IMR-90 (cell line): ENCODE measurements at regions not wholly inside any gene's neighbourhood (a gene's known extent, or its start where the extent isn't known, plus 50 kb on each side); places are given as distances from the start of the nearest gene placed in this dataset.

ENCODE experiments used
- ATAC-seq: fragments of 200-7000 bp; cut with Tn5 transposase; 2 replicates; pipeline ENCODE4 v1.9.1; 2020; ENCODE audit warnings: low read depth, mild to moderate bottlenecking, moderate library complexity
- BruUV-seq: library from RNA; stranded (reverse); fragments of 400-500 nt; replicated peaks from 2 replicates; lab custom pipeline; 2021; lab: Mats Ljungman, UMichigan
- CTCF ChIA-PET: fragments of 300-600 bp; formaldehyde crosslinking; extraction: SDS; loops from one replicate; lab custom pipeline; 2021; ENCODE audit warnings: antibody characterized with exemption; lab: Yijun Ruan, JAX
- POLR2A ChIA-PET: fragments of 300-600 bp; sonication (Branson Sonifier 250); formaldehyde crosslinking; loops from one replicate; lab custom pipeline; 2022; ENCODE audit warnings: antibody characterized with exemption; ENCODE audit not compliant: unreplicated experiment; lab: Charles Lee
- DNase-seq: peaks from one replicate; pipeline ENCODE4 v3.0.0; 2013
- H2AFZ ChIP-seq: replicated peaks from 2 replicates; pipeline ENCODE3; 2013; ENCODE audit warnings: low read length, mild to moderate bottlenecking; ENCODE audit not compliant: poor library complexity
- H2AK5ac ChIP-seq: 2 replicates; pipeline ENCODE4 v1.6.1; 2013; ENCODE audit warnings: low read depth, low read length, inconsistent platforms
- H2AK9ac ChIP-seq: replicated peaks from 2 replicates; pipeline ENCODE3; 2013; ENCODE audit warnings: mild to moderate bottlenecking, low read depth, low read length, moderate library complexity; ENCODE audit not compliant: poor library complexity
- H2BK120ac ChIP-seq: 2 replicates; pipeline ENCODE4 v1.6.1; 2013; ENCODE audit warnings: low read depth, low read length, inconsistent platforms
- H2BK15ac ChIP-seq: 3 replicates; pipeline ENCODE4 v1.6.1; 2013; ENCODE audit warnings: low read depth, low read length, inconsistent platforms
- H2BK20ac ChIP-seq: 2 replicates; pipeline ENCODE4 v1.6.1; 2013; ENCODE audit warnings: low read depth, mild to moderate bottlenecking, inconsistent platforms, low read length, moderate library complexity
- H2BK5ac ChIP-seq: 2 replicates; pipeline ENCODE4 v1.6.1; 2013; ENCODE audit warnings: mild to moderate bottlenecking, low read depth, low read length, inconsistent platforms; ENCODE audit not compliant: poor library complexity, severe bottlenecking
- H3K14ac ChIP-seq: replicated peaks from 2 replicates; pipeline ENCODE4 v1.6.1; 2013; ENCODE audit warnings: low read depth, low read length, inconsistent platforms
- H3K18ac ChIP-seq: 2 replicates; pipeline ENCODE4 v1.6.1; 2013; ENCODE audit warnings: low read depth, low read length, control low read depth
- H3K23ac ChIP-seq: 2 replicates; pipeline ENCODE4 v1.6.1; 2013; ENCODE audit warnings: low read depth, low read length, inconsistent platforms
- H3K27ac ChIP-seq: 2 replicates; pipeline ENCODE4 v1.5.1; 2013; ENCODE audit warnings: mild to moderate bottlenecking, control low read depth, low read length; ENCODE audit not compliant: insufficient read depth
- H3K27me3 ChIP-seq: 2 replicates; pipeline ENCODE4 v1.6.1; 2013; ENCODE audit warnings: low read length; ENCODE audit not compliant: control insufficient read depth, insufficient read depth
- H3K36me3 ChIP-seq: 2 replicates; pipeline ENCODE4 v1.6.1; 2013; ENCODE audit warnings: low read length, mixed read lengths; ENCODE audit not compliant: control insufficient read depth, insufficient read depth
- H3K4ac ChIP-seq: 2 replicates; pipeline ENCODE4 v1.6.1; 2013; ENCODE audit warnings: low read depth, low read length, inconsistent platforms
- H3K4me1 ChIP-seq: 2 replicates; pipeline ENCODE4 v1.6.1; 2013; ENCODE audit warnings: low read length, mixed read lengths; ENCODE audit not compliant: control insufficient read depth, insufficient read depth
- H3K4me2 ChIP-seq: 2 replicates; pipeline ENCODE4 v1.6.1; 2013; ENCODE audit warnings: low read depth, mild to moderate bottlenecking, control low read depth, low read length, moderate library complexity
- H3K4me3 ChIP-seq: 2 replicates; pipeline ENCODE4 v1.5.1; 2013; ENCODE audit warnings: low read depth, mild to moderate bottlenecking, control low read depth, low read length, moderate library complexity; ENCODE audit not compliant: insufficient read depth
- H3K56ac ChIP-seq: 2 replicates; pipeline ENCODE4 v1.6.1; 2013; ENCODE audit warnings: low read length, inconsistent platforms; ENCODE audit not compliant: insufficient read depth; ENCODE audit errors: extremely low read depth
- H3K79me1 ChIP-seq, 2 experiments: 2 replicates each; pipeline ENCODE4 v1.6.1; 2013; ENCODE audit warnings: low read length in 2 of 2, inconsistent platforms in 1 of 2, low read depth in 1 of 2
- H3K9ac ChIP-seq: 2 replicates; pipeline ENCODE4 v1.6.1; 2013; ENCODE audit warnings: low read depth, low read length, control low read depth
- H3K9me1 ChIP-seq: 2 replicates; pipeline ENCODE4 v1.6.1; 2013; ENCODE audit warnings: low read length, inconsistent platforms; ENCODE audit not compliant: insufficient read depth
- H3K9me3 ChIP-seq: 2 replicates; pipeline ENCODE4 v1.6.1; 2013; ENCODE audit warnings: low read length; ENCODE audit not compliant: control insufficient read depth, insufficient read depth
- H4K20me1 ChIP-seq: 2 replicates; pipeline ENCODE4 v1.6.1; 2013; ENCODE audit warnings: low read length, inconsistent platforms; ENCODE audit not compliant: insufficient read depth
- H4K5ac ChIP-seq: 2 replicates; pipeline ENCODE4 v1.6.1; 2013; ENCODE audit warnings: mild to moderate bottlenecking, low read depth, low read length, control low read depth
- H4K8ac ChIP-seq, 2 experiments: 2 replicates each; pipeline ENCODE4 v1.6.1; 2013; ENCODE audit warnings: low read depth in 2 of 2, low read length in 2 of 2, control low read depth in 1 of 2, inconsistent platforms in 1 of 2
- H4K91ac ChIP-seq: 2 replicates; pipeline ENCODE4 v1.6.1; 2013; ENCODE audit warnings: low read depth, low read length, inconsistent platforms; ENCODE audit not compliant: insufficient read depth
- FOS ChIP-seq: fragments of 150-350 bp; IDR thresholded peaks from 2 replicates; pipeline ENCODE4 v1.6.1; 2016; ENCODE audit warnings: low read depth, low read length
- MAFK ChIP-seq: IDR thresholded peaks from 2 replicates; pipeline ENCODE4 v1.6.1; 2012; ENCODE audit warnings: low read depth, low read length, improper control_type of control experiment
- MXI1 ChIP-seq: IDR thresholded peaks from 2 replicates; pipeline ENCODE4 v1.6.1; 2012; ENCODE audit warnings: low read depth, mild to moderate bottlenecking, low read length, moderate library complexity, borderline replicate concordance
- SMC3 ChIP-seq: fragments of 150-350 bp; IDR thresholded peaks from 2 replicates; pipeline ENCODE4 v1.6.1; 2016; ENCODE audit warnings: low read depth, mild to moderate bottlenecking, antibody characterized with exemption, low read length, moderate library complexity
- WGBS, 2 experiments: methylation state at CpG; one replicate each; pipeline versions ENCODE4 v1.1.5 to v1.1.7; 2013; ENCODE audit warnings: missing lambda C conversion rate in 2 of 2; ENCODE audit not compliant: insufficient read length in 1 of 2; ENCODE audit errors: extremely low coverage in 2 of 2; 5-methylcytosine and 5-hydroxymethylcytosine counted together
- dilution Hi-C: fragments of 300-500 bp; cut with HindIII; formaldehyde crosslinking; loops from one replicate; pipeline ENCODE4 v1.14.3; 2018; ENCODE audit warnings: low sequenced_read_pairs; ENCODE audit not compliant: unreplicated experiment
- in situ Hi-C: fragments of 300-500 bp; cut with MboI; formaldehyde crosslinking; loops from 3 replicates; pipeline ENCODE4 v1.14.3; 2019; ENCODE audit warnings: low sequenced_read_pairs, inconsistent platforms, mixed read lengths
- intact Hi-C: fragments of 100-400 bp; cut with micrococcal nuclease; formaldehyde crosslinking; loops from 2 replicates; pipeline ENCODE4 v1.10.0; 2022

GRCh38 chr4:114464726-114465272 lies 133.8 kb upstream of the UGT8 start:
- H3K23ac ChIP-seq = no peak overlapping the region
- H4K20me1 ChIP-seq = no peaks in the 10 kb centered on the region
- no peak overlapping the region for H2BK5ac ChIP-seq
- H3K4me1 ChIP-seq = no peaks in the 10 kb centered on the region
- H4K91ac ChIP-seq = no peak overlapping the region
- no peaks in the 10 kb centered on the region for H3K79me1 ChIP-seq
- CTCF ChIA-PET = no interaction called here
- in situ Hi-C loops = no loop called here
- ATAC-seq = no peak
- no TSS peak for BruUV-seq
- no peaks in the 10 kb centered on the region for H3K9me1 ChIP-seq
- no peak overlapping the region for H4K8ac ChIP-seq
- H2BK15ac ChIP-seq = no peak overlapping the region
- no peak overlapping the region for H3K18ac ChIP-seq
- intact Hi-C loops = no loop called here
- TF ChIP-seq MAFK = 0 out of 2 replicates have a peak, but pooled peaks have one; percentile 32
- TF ChIP-seq SMC3 = no peak
- TF ChIP-seq FOS = no peak
- no peak for TF ChIP-seq MXI1
- dilution Hi-C loops = no loop called here
- no peak overlapping the region for H2BK20ac ChIP-seq
- no peak overlapping the region for H3K4me2 ChIP-seq
- H3K36me3 ChIP-seq = no peaks in the 10 kb centered on the region
- no peaks in the 10 kb centered on the region; the same call in 1 of the 2 replicates for H3K27me3 ChIP-seq
- H2AK5ac ChIP-seq = no peak overlapping the region
- POLR2A ChIA-PET = no interaction called here
- no peak overlapping the region for H3K56ac ChIP-seq
- no peak overlapping the region for H2AFZ ChIP-seq
- no peaks in the 10 kb centered on the region for H3K9me3 ChIP-seq
- DNase-seq = peak; percentile 3
- H3K9ac ChIP-seq = no peak overlapping the region
- no peak overlapping the region for H3K4ac ChIP-seq
- no peak overlapping the region for H2AK9ac ChIP-seq
- H4K5ac ChIP-seq = no peak overlapping the region
- WGBS, 2 experiments = 18% methylated on average over 2 of the region's 7 CpGs; no CpG with 5 or more reads in 1 of the 2 experiments
- no peak overlapping the region for H3K4me3 ChIP-seq
- H3K14ac ChIP-seq = no peak overlapping the region
- no peak overlapping the region for H2BK120ac ChIP-seq
- no peak overlapping the region for H3K27ac ChIP-seq
